ENCODE measurements at regions not wholly inside any gene's neighbourhood (a gene's known extent, or its start where the extent isn't known, plus 50 kb on each side); places are given as distances from the start of the nearest gene placed in this dataset.

DNA sequence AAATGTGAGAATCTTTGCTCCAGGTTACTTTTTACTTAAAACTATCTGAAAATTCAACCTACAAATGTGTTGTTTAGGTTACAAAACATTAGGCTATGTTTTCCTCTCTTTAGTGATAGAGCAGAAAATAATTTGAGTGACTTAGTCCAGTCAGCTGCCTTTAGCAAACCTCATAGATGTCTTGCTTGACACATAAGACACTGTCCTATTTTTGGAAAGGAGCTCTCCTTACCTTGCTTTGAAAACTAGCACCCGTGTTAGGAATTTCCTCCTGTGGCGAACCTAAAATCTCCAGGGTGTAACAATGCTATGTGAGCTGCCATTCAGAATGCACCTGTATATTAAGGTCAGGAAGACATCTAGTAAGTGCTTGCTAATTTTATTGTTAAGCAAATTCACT, 221.2 kb upstream of the CD180 start:
- H3K27me3 ChIP-seq: no peaks in the 10 kb centered on the region
- peaks cover 0 to 4% (median 0%) of the 10 kb centered on the region in 4 donors for H3K4me1 ChIP-seq
- TF ChIP-seq CTCF (IDR thresholded peaks at IDR 0.05): no peak
- intact Hi-C loops (cut with DNase I; ENCODE audit: low total_unique reads): no loop called here
- H3K4me3 ChIP-seq: no peak overlapping the region
- no peak overlapping the region for H3K27ac ChIP-seq
- H3K9me3 ChIP-seq: no peaks in the 10 kb centered on the region
- no peak for DNase-seq
- H3K36me3 ChIP-seq: no peaks in the 10 kb centered on the region

- no peak for TF ChIP-seq CTCF (IDR thresholded peaks at IDR 0.05)
- intact Hi-C loops (cut with DNase I; ENCODE audit: low total_unique reads): no loop called here
These were observed 220.4 kb upstream of the CD180 start for GRCh38 chr5:67416986-67417385.

DNA sequence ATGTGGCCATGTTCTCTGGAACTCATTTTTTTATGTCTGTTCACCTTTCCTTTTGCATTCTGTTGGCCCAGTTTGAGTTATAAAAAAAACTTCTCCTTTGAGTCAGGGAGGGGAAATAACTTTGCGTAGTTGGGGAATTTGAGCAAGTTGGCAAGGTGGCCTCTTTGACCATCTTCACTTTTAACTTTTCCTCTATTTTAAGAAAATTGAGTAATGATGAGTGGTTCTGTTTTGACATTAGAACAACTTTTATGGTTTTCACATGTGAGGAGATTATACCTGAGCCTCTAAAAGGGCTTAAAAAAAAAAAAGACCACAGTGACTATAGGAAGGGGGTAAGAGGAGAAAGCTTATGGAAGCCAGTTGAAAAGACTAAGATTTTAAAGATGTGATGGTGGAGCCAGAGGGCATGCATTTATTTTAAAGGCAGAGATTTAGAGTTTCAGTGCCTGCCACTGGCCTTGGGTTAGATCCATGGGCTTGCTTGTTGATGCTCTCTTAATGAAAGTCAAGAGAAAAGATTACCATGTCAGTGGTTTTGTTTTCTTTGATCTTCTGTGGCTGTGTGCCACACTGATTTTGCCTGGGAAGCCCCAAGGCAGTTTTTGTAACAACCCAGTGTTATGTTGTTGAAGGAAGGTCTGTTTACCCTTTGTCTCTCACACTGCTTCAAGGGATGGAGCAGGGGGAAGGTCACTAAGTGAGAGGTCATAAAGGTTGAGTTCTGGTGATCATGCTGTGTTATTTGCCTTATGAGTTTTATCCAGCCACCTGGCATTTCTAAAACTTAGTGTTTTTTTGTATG, 219.7 kb upstream of the CD180 start:
- no peak for TF ChIP-seq CTCF (IDR thresholded peaks at IDR 0.05)
- no peak for DNase-seq
- intact Hi-C loops (cut with DNase I; ENCODE audit: low total_unique reads): no loop called here

More at GRCh38 chr5:67416986-67417385, 220.4 kb upstream of the CD180 start:
- no peak overlapping the region for H3K27ac ChIP-seq
- H3K36me3 ChIP-seq: no peaks in the 10 kb centered on the region
- DNase-seq: no peak
- H3K27me3 ChIP-seq: no peaks in the 10 kb centered on the region
- no peaks in the 10 kb centered on the region for H3K9me3 ChIP-seq
- H3K4me3 ChIP-seq: no peak overlapping the region
- peaks cover 0 to 4% (median 0%) of the 10 kb centered on the region in 4 donors for H3K4me1 ChIP-seq

GRCh38 chr5:67414712-67415111, 218.1 kb upstream of the CD180 start:
- no peak overlapping the region for H3K27ac ChIP-seq
- H3K27me3 ChIP-seq: no peaks in the 10 kb centered on the region
- DNase-seq: no peak
- H3K4me3 ChIP-seq: no peak overlapping the region
- no peaks in the 10 kb centered on the region for H3K9me3 ChIP-seq
- H3K36me3 ChIP-seq: no peaks in the 10 kb centered on the region
- intact Hi-C loops (cut with DNase I; ENCODE audit: low total_unique reads): no loop called here
- peaks cover 0 to 4% (median 0%) of the 10 kb centered on the region in 4 donors for H3K4me1 ChIP-seq
- no peak for TF ChIP-seq CTCF (IDR thresholded peaks at IDR 0.05)

More for the DNA sequence above, 219.7 kb upstream of the CD180 start:
- no peaks in the 10 kb centered on the region for H3K36me3 ChIP-seq
- H3K27me3 ChIP-seq: no peaks in the 10 kb centered on the region
- no peak overlapping the region for H3K27ac ChIP-seq
- H3K4me3 ChIP-seq: no peak overlapping the region
- peaks cover 0 to 4% (median 0%) of the 10 kb centered on the region in 4 donors for H3K4me1 ChIP-seq
- no peaks in the 10 kb centered on the region for H3K9me3 ChIP-seq

GRCh38 chr5:67413721-67414120, 217.1 kb upstream of the CD180 start:
- Histone ChIP-seq H3K9me3 (no peaks in the 10 kb centered on the region), H3K27me3 (no peaks in the 10 kb centered on the region), H3K27ac (no peak overlapping the region), H3K4me3 (no peak overlapping the region), H3K36me3 (no peaks in the 10 kb centered on the region), H3K4me1 (peaks cover 0 to 4% (median 0%) of the 10 kb centered on the region in 4 donors)
- no peak for DNase-seq
- TF ChIP-seq CTCF (IDR thresholded peaks at IDR 0.05): no peak
- intact Hi-C loops (cut with DNase I; ENCODE audit: low total_unique reads): no loop called here

Data from tibial artery (tissue), 4 donors.